ENCODE measurements at regions not wholly inside any gene's neighbourhood (a gene's known extent, or its start where the extent isn't known, plus 50 kb on each side); places are given as distances from the start of the nearest gene placed in this dataset.

DNA sequence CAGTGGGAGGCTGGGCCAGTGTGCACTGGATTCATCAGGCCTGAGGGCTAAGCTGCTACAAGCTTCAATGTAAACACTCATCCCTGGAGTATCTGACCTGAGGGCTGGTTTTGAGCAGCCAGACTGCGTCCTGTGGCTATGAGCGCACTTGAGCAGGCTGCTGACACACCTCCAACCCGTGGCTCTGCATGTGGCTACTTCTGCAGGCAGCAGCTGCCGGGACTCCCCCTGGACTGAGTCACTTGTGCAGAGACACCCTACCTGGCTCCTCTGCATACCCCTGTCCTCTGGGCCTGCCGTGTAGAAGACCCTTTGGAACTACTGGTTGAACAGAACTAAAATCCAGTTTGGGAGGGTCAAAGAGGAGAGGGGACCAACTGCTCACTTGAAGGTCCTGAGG is 172.0 kb downstream of the SCP2D1 start:
- TF ChIP-seq CTCF (IDR thresholded peaks at IDR 0.05 in 2 of 3, conservative IDR thresholded peaks at IDR 0.05 in 1 of 3; ENCODE audit: borderline replicate concordance in 1 of 3, insufficient read depth in 1 of 3, low read depth in 2 of 3, low read length in 2 of 3) = no peak
- TF ChIP-seq SIN3A (IDR thresholded peaks at IDR 0.05; ENCODE audit: low read depth) = no peak
- TF ChIP-seq EZH2phosphoT487 (IDR thresholded peaks at IDR 0.05; ENCODE audit: borderline replicate concordance) = no peak
- no peak for TF ChIP-seq ZFX (IDR thresholded peaks at IDR 0.05)
- no peak for TF ChIP-seq POLR2A (IDR thresholded peaks at IDR 0.05; ENCODE audit: borderline replicate concordance, extremely low read depth, insufficient read depth, insufficient read length)
- no peak for TF ChIP-seq ZNF274 (IDR thresholded peaks at IDR 0.05; ENCODE audit: low read depth, low read length)
- TF ChIP-seq POLR2AphosphoS5 (IDR thresholded peaks at IDR 0.05; ENCODE audit: low read depth, low read length) = no peak
- no peak for TF ChIP-seq MAX (IDR thresholded peaks at IDR 0.05)
- TF ChIP-seq SP1 (IDR thresholded peaks at IDR 0.05; ENCODE audit: low read depth) = no peak
- no peak for TF ChIP-seq JUND (IDR thresholded peaks at IDR 0.05)
- no peak for TF ChIP-seq CEBPB (IDR thresholded peaks at IDR 0.05; ENCODE audit: low read depth)
